ENCODE measurements at regions not wholly inside any gene's neighbourhood (a gene's known extent, or its start where the extent isn't known, plus 50 kb on each side); places are given as distances from the start of the nearest gene placed in this dataset.

- TF ChIP-seq CTCF (IDR thresholded peaks at IDR 0.05; ENCODE audit: low read depth, low read length, poor library complexity, severe bottlenecking) (no peak), EZH2phosphoT487 (IDR thresholded peaks at IDR 0.05; ENCODE audit: borderline replicate concordance, low read length) (no peak)
Observed at GRCh38 chr14:22225516-22226140, 363.4 kb downstream of the DAD1 start.

Measured in DOHH2 (cell line).